ENCODE measurements at regions not wholly inside any gene's neighbourhood (a gene's known extent, or its start where the extent isn't known, plus 50 kb on each side); places are given as distances from the start of the nearest gene placed in this dataset.

DNA sequence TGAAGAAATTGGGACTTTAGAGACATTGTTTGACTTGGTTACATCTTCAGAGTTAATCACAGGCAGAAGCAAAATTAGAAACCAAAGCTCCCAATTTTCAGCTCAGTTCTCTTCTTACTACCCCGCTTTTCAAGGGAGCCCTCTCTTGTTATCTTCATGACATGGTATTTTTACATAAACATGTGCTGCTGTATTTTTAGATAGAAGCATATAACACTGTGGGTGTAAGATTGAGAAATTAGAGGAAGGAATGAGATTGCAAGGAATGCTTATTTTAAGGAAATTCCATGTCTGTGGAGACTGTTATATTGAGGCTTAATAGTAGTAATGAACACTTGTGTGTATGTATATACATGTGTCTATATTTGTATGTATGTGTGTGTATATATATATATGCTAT, 401.6 kb downstream of the TMEM232 start:
- DNase-seq = no peak

DNA sequence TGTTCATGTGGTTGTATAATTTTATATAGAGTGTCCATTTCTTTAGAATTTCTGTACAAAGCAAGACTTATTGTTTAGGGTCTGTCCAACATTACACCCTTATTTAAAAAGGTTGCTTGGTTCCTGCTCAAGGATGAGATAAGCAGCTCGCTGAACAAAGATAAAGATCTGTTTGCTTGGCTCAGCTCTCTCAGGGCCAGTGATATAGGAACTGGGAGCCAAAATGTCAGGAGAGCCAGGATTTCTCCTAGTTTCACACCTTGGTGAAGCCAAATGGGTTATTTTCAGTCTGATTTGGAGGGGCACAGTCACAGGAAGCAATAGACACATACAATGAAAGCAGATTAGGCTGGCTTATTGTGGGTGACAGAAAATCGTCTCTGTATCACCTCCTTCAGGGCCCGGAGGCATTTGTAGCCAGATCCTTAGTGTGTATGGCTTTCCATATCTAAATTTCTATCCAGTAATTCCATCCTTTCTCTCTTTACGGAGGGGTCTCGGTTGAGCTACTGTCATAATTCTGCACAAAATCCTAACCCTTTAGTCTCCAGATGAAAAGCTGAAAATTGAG, 396.4 kb downstream of the TMEM232 start:
- no peak for DNase-seq

DNA sequence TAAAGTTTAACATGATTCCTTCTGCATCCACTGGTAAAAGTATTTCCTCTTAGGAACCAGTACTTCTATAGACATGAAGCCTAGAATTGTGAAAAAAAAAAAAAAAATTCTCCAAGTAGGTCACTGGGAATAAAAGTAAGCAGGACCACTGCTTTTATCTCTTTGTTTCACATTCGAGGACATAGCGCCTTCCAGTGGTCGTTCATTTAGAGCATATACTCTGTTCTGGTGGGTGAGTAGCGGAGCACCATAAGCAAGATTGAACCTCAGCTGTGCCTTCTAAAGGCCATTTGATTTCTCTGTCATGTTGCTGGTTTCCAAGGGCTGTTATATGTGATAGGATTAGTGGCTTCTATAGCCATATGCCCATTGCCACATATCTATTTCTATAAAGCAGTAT, 393.1 kb downstream of the TMEM232 start:
- DNase-seq = peak in 1 of 2 experiments; percentile 46

DNA sequence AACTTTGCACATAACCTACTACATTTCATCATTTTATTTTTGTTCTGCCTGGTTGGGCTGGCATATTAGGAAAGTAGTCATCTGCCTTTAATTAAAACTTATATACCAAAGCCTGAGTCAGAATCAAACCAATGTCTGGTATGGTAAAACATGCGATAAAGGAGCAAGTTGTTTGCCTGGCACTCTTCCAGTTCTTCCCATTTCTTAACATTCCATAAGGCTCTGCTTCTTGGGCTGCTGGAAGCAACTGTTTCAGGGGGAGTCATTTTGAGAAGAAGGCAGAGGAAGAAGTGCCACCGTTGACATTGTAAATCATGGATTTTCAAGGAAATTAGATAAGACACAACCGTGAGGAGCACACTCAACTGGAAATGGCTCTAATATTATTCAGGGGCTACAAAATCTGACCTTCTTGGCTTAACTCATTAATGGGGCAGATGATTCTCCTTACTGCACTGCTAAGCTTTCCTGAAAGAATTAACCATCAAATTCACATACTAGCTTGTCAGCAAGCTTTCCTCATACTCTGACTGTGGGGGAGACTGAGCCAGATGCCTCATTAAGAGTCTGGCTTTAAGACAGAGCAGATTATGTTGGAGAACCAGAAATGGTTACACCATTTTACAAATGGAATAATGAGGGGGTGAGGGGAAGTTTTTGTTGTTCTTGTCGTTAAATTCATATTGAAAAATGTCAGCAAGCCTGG, 391.0 kb downstream of the TMEM232 start:
- DNase-seq = no peak

DNA sequence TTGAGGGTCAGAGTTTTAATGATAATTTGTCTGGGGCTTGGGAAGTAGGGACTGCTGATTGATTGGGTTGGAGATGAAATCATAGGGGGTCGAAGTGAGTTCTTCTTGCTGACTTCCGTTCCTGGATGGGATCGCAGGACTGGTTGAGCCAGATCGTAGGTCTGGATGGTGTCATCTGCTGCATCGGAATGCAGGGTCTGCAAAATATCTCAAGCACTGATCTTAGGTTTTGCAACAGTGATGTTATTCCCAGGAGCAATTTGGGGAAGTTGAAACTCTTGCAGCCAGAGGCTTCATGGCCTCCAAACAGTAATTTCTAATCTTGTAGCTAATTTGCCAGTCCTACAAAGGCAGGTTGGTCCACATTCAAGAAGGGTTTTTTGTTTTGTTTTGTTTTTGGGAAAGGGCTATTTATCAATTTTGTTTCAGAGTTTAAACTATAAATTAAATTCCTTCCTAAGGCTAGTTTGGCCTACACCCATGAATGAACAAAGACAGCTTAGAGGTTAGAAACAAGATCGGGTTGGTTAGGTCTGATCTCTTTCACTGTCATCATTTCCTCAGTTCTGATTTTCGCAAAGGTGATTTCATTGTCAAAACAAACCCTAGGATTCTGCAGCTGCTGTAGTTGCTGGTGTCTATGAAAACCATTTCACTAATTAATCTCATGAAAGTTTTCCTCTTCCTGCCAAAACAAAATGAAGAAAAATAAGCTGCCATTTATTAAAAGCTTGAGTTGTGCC, 388.0 kb downstream of the TMEM232 start:
- no peak for DNase-seq

DNA sequence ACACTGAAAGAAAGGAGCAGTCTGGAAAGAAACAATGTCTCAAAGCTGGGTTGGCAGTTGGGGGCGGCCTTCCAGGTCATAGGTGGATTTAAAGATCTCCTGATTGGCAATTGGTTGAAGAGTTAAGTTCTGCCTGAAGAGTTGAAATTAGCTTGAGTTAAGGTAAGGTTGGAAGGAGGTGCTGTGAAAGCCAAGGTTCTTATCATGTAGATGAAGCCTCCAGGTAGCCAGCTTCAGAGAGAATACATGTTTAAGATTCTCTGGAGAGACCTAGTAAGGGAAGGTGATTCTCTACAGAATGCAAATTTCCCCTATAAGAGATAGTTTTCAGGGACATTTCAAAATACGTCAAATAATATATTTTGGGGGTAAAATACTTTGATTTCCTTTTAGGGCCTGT, 387.1 kb downstream of the TMEM232 start:
- DNase-seq = no peak

DNA sequence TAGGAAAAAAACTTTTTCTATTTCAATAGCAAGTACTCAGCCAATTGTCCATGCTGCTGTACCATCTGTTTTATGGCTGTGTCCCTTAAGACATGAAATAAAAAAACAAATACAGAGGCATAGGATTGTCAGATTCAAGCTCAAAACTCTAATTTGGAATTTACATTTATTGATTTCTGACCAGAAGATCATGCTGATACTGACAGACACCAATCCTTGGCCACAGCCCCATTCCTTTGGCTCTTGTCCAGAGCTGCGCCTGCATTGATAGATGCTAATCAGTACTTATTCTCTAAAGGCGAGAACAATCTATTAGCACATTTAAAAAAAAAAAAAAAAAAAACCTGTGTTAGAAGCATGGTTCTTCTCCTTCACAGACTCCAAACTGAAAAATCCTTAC, 384.6 kb downstream of the TMEM232 start:
- DNase-seq = no peak

DNA sequence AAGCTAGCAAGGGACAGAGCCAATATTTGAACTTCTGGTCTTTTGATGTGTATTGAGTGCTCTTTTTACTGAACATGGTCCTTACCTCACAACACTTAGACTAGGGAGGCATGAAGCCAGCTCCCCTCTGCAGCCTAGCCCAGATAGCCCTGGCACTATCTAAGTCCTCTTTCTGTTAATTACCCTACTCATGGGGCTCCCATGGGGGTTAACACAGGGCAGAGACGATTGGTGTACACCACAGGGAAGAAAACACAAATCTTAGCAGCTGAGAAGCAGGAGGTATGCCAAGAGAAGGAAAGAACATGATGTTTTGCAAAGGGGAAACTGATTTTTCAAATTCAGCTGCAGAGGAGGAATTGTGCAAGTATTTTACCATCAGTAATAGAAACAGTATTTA, 383.8 kb downstream of the TMEM232 start:
- DNase-seq = no peak

DNA sequence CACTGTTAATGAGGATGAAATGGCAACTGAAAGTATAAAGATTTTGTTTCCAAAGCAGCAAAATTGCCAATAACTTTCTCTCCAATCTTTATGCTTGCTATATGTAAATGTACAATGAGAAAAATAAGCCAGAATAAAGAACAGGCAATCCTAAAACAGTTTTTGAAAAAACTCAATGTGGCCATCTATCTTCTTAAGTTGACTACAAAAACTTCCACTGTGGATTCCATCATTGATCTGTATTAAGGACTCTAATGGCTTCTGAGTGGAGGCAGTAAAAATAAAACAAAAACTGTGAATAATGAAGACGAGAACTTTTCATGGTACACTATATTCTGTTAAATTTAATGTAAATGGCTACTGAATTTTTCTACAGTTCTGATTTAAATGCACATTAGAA, 382.9 kb downstream of the TMEM232 start:
- DNase-seq = no peak

DNA sequence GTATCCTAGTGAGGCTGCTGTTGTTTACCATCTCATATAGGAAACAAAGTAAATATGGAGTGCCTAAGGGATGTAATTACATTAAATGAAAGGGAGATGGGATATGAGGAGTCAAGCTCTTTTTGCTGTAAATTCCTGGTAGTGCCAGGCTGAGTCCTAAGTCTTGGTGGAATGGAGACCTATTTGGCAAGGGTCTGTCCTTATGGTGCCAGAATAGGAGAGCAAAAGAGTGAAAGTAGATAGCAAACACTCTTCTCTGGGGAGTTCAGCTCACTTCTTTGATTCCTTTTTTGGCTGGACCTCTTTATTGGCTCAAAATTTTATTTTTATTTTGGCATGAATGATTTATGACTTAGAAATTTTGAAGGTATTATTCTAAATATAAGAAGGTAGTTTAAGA, 380.8 kb downstream of the TMEM232 start:
- DNase-seq = no peak

DNA sequence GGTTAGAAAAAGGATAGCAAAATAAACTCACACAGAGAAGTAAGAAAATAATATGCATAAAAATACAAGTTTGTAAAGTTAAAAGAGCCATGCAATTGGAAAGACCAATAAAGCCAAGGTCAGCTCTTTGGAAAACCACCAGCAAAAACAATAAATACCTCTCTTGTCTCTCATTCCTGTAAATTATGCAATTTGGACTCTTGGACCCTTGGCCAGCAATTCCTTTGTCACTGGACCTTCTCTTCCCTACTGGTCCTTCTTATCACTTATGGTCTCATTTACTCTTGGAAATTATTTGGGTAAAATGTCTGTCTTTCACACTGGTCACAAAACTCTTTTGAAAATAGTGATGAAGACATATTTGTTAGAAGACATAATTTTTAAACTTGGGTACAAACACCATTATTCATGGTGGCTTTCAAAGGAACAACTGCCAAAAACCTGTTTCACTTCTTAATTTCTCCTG, 379.5 kb downstream of the TMEM232 start:
- no peak for DNase-seq

DNA sequence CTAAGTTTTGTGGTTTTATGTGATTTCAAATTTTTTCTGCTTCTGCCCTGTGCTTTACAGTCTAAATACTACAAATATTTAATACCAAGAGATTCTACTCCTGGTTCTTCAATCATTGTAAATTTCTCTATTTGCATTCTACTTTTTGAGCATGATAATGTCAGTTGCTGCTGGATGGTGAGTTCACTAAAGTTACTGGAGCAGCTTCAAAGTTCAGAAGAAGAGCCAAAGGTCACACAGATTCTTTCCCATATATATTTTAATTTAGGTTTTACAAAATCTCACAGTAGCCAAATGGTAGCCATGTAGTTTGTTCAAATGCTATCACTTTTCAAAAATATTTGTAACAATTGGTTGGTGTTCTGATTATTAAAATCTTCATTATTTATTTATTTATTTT, 378.7 kb downstream of the TMEM232 start:
- no peak for DNase-seq

DNA sequence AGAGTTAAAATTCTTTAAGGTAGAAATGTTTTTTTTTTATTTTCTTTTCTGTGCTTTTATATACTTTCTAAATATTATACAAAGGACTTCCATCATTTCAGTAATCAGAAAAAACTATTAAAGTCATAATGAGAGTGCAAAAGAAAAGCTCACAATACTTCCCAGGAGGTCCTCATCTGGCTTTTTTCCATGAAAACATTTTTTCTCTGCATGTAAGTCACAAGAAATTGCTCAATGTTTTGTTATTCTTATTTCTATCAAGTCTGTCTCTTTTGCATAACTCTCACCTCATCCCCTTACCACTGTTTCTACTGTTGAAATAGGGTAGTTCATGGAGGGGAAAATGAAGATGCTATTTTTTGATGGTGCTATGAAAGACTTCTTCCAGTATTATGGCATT, 375.0 kb downstream of the TMEM232 start:
- DNase-seq = no peak

DNA sequence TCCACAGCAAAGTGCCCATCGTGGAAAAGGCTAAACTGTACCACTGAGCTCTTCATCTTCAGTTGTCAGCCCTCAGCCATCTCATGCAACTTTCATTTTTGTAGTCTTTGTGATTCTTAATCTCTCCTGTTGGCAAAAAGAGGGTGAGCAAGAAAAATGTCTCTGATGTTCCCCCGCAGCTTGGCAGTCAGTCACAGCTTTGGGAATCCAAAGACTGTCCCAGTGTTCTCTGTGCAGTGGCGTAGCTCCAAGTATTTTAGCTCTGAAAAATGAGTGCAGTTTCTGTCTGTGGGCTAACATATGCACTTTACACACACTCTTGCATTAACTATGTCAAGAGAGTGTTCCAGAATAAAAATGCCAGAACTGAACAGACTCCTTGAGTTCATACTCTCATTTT, 372.2 kb downstream of the TMEM232 start:
- no peak for DNase-seq

DNA sequence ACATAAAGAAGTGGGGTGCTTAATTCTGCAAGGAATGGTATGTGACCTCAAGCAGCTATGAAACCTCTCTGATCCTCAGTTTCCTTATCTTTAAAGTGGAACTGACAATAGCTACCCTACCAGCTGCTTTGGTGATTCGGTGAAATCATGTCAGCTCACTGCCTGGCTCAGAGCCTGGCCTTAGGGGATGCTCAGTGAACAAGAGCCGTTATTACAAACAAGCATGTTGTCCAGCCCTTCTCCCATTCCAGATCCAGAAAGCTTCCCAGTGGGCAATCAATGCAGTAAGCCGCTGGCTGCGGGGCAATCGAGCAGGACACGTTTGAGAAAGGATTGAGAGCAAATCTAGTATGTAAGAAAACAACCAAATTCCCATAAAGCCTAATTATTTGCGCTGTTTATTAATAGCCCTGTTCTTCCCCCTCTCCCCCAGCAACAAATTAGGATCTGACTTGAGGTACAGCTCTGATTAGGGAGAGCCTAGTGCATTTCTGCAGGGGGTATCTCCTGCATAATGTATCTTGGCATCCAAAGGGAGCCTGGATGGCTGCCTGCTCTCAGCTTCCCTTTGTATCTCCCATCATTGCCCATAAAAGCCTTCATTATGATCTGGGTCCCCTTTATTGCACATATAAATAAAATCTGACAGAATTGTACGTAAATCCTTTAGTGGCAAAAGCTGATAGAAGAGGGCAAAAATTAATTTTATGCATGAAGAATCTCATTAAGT, 371.4 kb downstream of the TMEM232 start:
- no peak for DNase-seq

DNA sequence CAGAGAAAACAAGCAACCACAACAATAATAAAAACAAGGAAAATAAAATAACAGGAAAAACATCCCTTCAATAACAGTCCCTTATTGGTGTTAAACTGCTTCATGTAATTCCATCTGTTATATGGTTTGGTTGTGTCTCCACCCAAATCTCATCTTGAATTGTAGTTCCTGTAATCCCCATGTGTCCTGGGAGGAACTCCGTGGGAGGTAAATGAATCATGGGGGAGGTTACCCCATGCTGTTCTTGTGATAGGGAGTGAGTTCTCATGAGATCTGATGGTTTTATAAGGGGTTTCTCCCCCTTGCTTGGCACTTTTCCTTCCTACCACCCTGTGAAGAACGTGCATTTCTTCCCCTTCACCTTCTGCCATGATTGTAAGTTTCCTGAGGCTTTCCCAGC, 369.8 kb downstream of the TMEM232 start:
- DNase-seq = no peak

DNA sequence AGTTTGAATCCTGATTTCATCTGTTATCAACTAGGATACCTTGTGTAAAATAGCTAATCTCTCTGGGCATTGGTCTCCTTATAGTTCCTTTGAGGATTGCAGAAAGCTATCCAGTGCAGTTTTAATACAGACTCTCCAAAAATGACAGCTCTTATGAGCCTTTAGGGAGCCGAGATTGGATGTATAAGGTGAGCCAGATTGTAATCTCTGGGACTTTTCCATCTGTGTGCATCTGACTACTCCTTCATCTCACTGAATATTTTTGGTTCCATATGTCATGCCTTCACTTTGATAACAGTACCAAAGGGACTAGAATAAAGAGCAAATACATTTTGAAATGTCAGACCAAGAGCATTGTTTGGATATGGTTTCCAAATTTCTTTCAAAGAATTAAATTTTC, 367.2 kb downstream of the TMEM232 start:
- DNase-seq = no peak

DNA sequence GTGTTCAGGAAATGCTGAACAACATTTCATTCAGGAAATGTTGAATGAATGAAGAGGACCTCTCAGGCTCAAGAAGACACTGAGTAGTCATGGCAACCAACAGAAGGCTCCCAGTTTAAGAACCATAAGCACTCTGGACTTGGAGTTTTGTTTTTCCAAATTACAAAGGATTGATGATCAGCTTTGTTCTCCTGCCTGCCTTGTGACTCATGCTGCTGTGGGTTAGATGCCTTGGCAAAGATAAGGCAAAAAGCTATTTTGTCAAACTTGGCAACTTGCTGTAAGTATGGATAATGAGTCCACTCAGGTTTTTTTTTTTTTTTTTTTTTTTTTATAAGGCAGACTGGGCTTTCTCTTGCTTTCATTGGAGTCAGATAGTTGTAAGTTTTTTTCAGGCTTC, 365.0 kb downstream of the TMEM232 start:
- DNase-seq = no peak

DNA sequence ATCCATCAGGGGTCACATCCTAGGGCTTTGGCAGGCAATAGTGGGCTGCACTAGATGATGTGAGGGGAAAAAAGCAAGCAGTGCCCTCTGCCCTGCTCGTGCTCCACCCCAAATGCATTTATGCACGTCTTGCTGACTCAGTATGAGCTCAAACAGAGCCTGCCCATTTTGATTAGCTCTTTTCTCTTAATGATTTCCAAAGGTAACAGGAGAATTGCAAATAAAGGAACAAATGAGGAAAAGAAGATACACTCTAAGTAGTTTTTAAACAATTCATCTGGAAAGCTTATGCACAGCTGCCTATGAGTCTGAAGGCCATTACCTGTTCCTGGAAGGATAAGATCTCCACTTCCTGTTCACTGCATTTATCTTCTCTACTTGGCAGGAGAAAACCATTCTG, 364.2 kb downstream of the TMEM232 start:
- no peak for DNase-seq

DNA sequence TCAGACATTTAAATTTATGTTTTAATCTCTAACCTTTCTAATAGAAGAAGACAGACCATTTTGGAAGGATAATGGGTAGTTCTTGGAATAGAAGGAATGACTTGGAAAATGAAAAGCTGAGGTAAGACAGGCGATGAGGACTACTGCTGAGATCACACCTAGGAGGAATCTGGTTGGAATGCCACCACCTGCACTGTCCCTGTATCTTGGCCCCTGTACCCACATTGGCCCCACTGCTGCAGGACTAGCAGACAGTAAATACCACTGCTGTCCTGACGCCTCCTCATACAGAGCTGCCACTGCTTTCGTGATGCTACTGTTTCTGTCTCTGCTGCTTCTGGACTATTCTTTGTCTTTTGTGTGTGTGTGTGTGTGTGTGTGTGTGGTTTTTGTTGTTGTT, 359.8 kb downstream of the TMEM232 start:
- no peak for DNase-seq
